ENCODE measurements at regions not wholly inside any gene's neighbourhood (a gene's known extent, or its start where the extent isn't known, plus 50 kb on each side); places are given as distances from the start of the nearest gene placed in this dataset.

GRCh38 chr13:58999851-59000250 is 1163.9 kb downstream of the DIAPH3 start:
- H3K27ac Mint-ChIP-seq, result no peak overlapping the region
- no peak overlapping the region for H3K4me3 Mint-ChIP-seq
- H3K4me3 ChIP-seq (ENCODE audit: low read depth, low read length), result no peak overlapping the region
- H3K9me3 Mint-ChIP-seq, result peaks cover 0 to 8% (median 0%) of the 10 kb centered on the region in 7 donors
- H3K27me3 Mint-ChIP-seq, result no peaks in the 10 kb centered on the region
- H3K9me3 ChIP-seq (ENCODE audit: control insufficient read depth in 2 of 2, low read length in 2 of 2), result no peaks in the 10 kb centered on the region
- ATAC-seq (ENCODE audit: low read depth in 2 of 2) (no peak), DNase-seq (no peak)
- H3K27me3 ChIP-seq (ENCODE audit: control insufficient read depth, insufficient read depth, low read length), result no peaks in the 10 kb centered on the region
- no peaks in the 10 kb centered on the region for H3K36me3 Mint-ChIP-seq
- H3K4me1 Mint-ChIP-seq, result no peaks in the 10 kb centered on the region
- H3K4me1 ChIP-seq (ENCODE audit: control insufficient read depth, insufficient read depth, low read length, poor library complexity, severe bottlenecking), result no peaks in the 10 kb centered on the region
- no peak overlapping the region for H3K27ac ChIP-seq (ENCODE audit: insufficient read depth, low read length, poor library complexity, severe bottlenecking)
- no peaks in the 10 kb centered on the region for H3K36me3 ChIP-seq (ENCODE audit: control insufficient read depth, insufficient read depth, low read length)

GRCh38 chr13:59000770-59001169 is 1163.0 kb downstream of the DIAPH3 start:
- no peaks in the 10 kb centered on the region for H3K27me3 Mint-ChIP-seq
- no peak overlapping the region for H3K27ac ChIP-seq (ENCODE audit: insufficient read depth, low read length, poor library complexity, severe bottlenecking)
- ATAC-seq (ENCODE audit: low read depth in 2 of 2), result no peak

GRCh38 chr13:59012731-59013130 is 1151.0 kb downstream of the DIAPH3 start:
- Mint-ChIP-seq H3K27me3 (no peaks in the 10 kb centered on the region), H3K9me3 (peaks cover 0 to 6% (median 3%) of the 10 kb centered on the region in 7 donors), H3K4me1 (no peaks in the 10 kb centered on the region), H3K36me3 (no peaks in the 10 kb centered on the region), H3K4me3 (no peak overlapping the region), H3K27ac (no peak overlapping the region)
- no peak overlapping the region for H3K27ac ChIP-seq (ENCODE audit: insufficient read depth, low read length, poor library complexity, severe bottlenecking)
- DNase-seq, result no peak
- no peaks in the 10 kb centered on the region for H3K36me3 ChIP-seq (ENCODE audit: control insufficient read depth, insufficient read depth, low read length)
- H3K9me3 ChIP-seq (ENCODE audit: control insufficient read depth in 2 of 2, low read length in 2 of 2), result no peaks in the 10 kb centered on the region
- no peak overlapping the region for H3K4me3 ChIP-seq (ENCODE audit: low read depth, low read length)
- H3K4me1 ChIP-seq (ENCODE audit: control insufficient read depth, insufficient read depth, low read length, poor library complexity, severe bottlenecking), result no peaks in the 10 kb centered on the region
- no peaks in the 10 kb centered on the region for H3K27me3 ChIP-seq (ENCODE audit: control insufficient read depth, insufficient read depth, low read length)
- no peak for ATAC-seq (ENCODE audit: low read depth in 2 of 2)

More at GRCh38 chr13:59000770-59001169, 1163.0 kb downstream of the DIAPH3 start:
- no peak overlapping the region for H3K27ac Mint-ChIP-seq
- Histone ChIP-seq H3K4me3 (ENCODE audit: low read depth, low read length) (no peak overlapping the region), H3K36me3 (ENCODE audit: control insufficient read depth, insufficient read depth, low read length) (no peaks in the 10 kb centered on the region), H3K4me1 (ENCODE audit: control insufficient read depth, insufficient read depth, low read length, poor library complexity, severe bottlenecking) (no peaks in the 10 kb centered on the region), H3K27me3 (ENCODE audit: control insufficient read depth, insufficient read depth, low read length) (no peaks in the 10 kb centered on the region), H3K9me3 (ENCODE audit: control insufficient read depth in 2 of 2, low read length in 2 of 2) (no peaks in the 10 kb centered on the region)
- H3K9me3 Mint-ChIP-seq, result peaks cover 0 to 9% (median 0%) of the 10 kb centered on the region in 7 donors
- no peak overlapping the region for H3K4me3 Mint-ChIP-seq
- H3K4me1 Mint-ChIP-seq, result no peaks in the 10 kb centered on the region
- no peaks in the 10 kb centered on the region for H3K36me3 Mint-ChIP-seq
- DNase-seq, result no peak

- DNase-seq (no peak), ATAC-seq (ENCODE audit: low read depth in 2 of 2) (no peak)
- Mint-ChIP-seq H3K27me3 (no peaks in the 10 kb centered on the region), H3K9me3 (peaks cover 0 to 12% (median 4%) of the 10 kb centered on the region in 7 donors), H3K4me1 (no peaks in the 10 kb centered on the region), H3K27ac (no peak overlapping the region), H3K36me3 (no peaks in the 10 kb centered on the region), H3K4me3 (no peak overlapping the region)
- Histone ChIP-seq H3K27me3 (ENCODE audit: control insufficient read depth, insufficient read depth, low read length) (no peaks in the 10 kb centered on the region), H3K4me3 (ENCODE audit: low read depth, low read length) (no peak overlapping the region), H3K36me3 (ENCODE audit: control insufficient read depth, insufficient read depth, low read length) (no peaks in the 10 kb centered on the region), H3K27ac (ENCODE audit: insufficient read depth, low read length, poor library complexity, severe bottlenecking) (no peak overlapping the region), H3K9me3 (ENCODE audit: control insufficient read depth in 2 of 2, low read length in 2 of 2) (no peaks in the 10 kb centered on the region), H3K4me1 (ENCODE audit: control insufficient read depth, insufficient read depth, low read length, poor library complexity, severe bottlenecking) (no peaks in the 10 kb centered on the region)
Measured at GRCh38 chr13:59016250-59016649, 1147.5 kb downstream of the DIAPH3 start.

- H3K27me3 ChIP-seq (ENCODE audit: control insufficient read depth, insufficient read depth, low read length), result no peaks in the 10 kb centered on the region
- DNase-seq (no peak), ATAC-seq (ENCODE audit: low read depth in 2 of 2) (no peak)
- H3K4me1 ChIP-seq (ENCODE audit: control insufficient read depth, insufficient read depth, low read length, poor library complexity, severe bottlenecking), result no peaks in the 10 kb centered on the region
- no peak overlapping the region for H3K27ac ChIP-seq (ENCODE audit: insufficient read depth, low read length, poor library complexity, severe bottlenecking)
- H3K4me1 Mint-ChIP-seq, result no peaks in the 10 kb centered on the region
- no peaks in the 10 kb centered on the region for H3K36me3 ChIP-seq (ENCODE audit: control insufficient read depth, insufficient read depth, low read length)
- H3K27ac Mint-ChIP-seq, result no peak overlapping the region
- no peak overlapping the region for H3K4me3 Mint-ChIP-seq
- no peaks in the 10 kb centered on the region for H3K27me3 Mint-ChIP-seq
- H3K4me3 ChIP-seq (ENCODE audit: low read depth, low read length), result no peak overlapping the region
- H3K36me3 Mint-ChIP-seq, result no peaks in the 10 kb centered on the region
- H3K9me3 Mint-ChIP-seq, result peaks cover 0 to 11% (median 0%) of the 10 kb centered on the region in 7 donors
- H3K9me3 ChIP-seq (ENCODE audit: control insufficient read depth in 2 of 2, low read length in 2 of 2), result no peaks in the 10 kb centered on the region
Measured at GRCh38 chr13:59024434-59024833, 1139.3 kb downstream of the DIAPH3 start.

GRCh38 chr13:59034198-59034597 is 1129.5 kb downstream of the DIAPH3 start:
- H3K27ac Mint-ChIP-seq, result peak overlapping the region in 1 of 3 donors; percentile 33
- H3K36me3 Mint-ChIP-seq, result no peaks in the 10 kb centered on the region
- H3K27me3 ChIP-seq (ENCODE audit: control insufficient read depth, insufficient read depth, low read length), result no peaks in the 10 kb centered on the region
- H3K27me3 Mint-ChIP-seq, result no peaks in the 10 kb centered on the region
- no peak overlapping the region for H3K27ac ChIP-seq (ENCODE audit: insufficient read depth, low read length, poor library complexity, severe bottlenecking)
- H3K9me3 ChIP-seq (ENCODE audit: control insufficient read depth in 2 of 2, low read length in 2 of 2), result no peaks in the 10 kb centered on the region
- ATAC-seq (ENCODE audit: low read depth in 2 of 2) (no peak), DNase-seq (no peak)
- no peaks in the 10 kb centered on the region for H3K4me1 Mint-ChIP-seq
- H3K4me3 Mint-ChIP-seq, result no peak overlapping the region
- peaks cover 0 to 11% (median 4%) of the 10 kb centered on the region in 7 donors for H3K9me3 Mint-ChIP-seq
- H3K4me3 ChIP-seq (ENCODE audit: low read depth, low read length), result no peak overlapping the region
- H3K4me1 ChIP-seq (ENCODE audit: control insufficient read depth, insufficient read depth, low read length, poor library complexity, severe bottlenecking), result no peaks in the 10 kb centered on the region
- H3K36me3 ChIP-seq (ENCODE audit: control insufficient read depth, insufficient read depth, low read length), result no peaks in the 10 kb centered on the region

GRCh38 chr13:59038824-59039223 is 1124.9 kb downstream of the DIAPH3 start:
- Mint-ChIP-seq H3K4me3 (no peak overlapping the region), H3K27ac (no peak overlapping the region), H3K9me3 (peaks cover 0 to 13% (median 5%) of the 10 kb centered on the region in 7 donors), H3K4me1 (no peaks in the 10 kb centered on the region), H3K27me3 (no peaks in the 10 kb centered on the region), H3K36me3 (no peaks in the 10 kb centered on the region)
- H3K27me3 ChIP-seq (ENCODE audit: control insufficient read depth, insufficient read depth, low read length), result no peaks in the 10 kb centered on the region
- H3K9me3 ChIP-seq (ENCODE audit: control insufficient read depth in 2 of 2, low read length in 2 of 2), result no peaks in the 10 kb centered on the region
- no peak overlapping the region for H3K4me3 ChIP-seq (ENCODE audit: low read depth, low read length)
- ATAC-seq (ENCODE audit: low read depth in 2 of 2) (no peak), DNase-seq (no peak)
- no peaks in the 10 kb centered on the region for H3K4me1 ChIP-seq (ENCODE audit: control insufficient read depth, insufficient read depth, low read length, poor library complexity, severe bottlenecking)
- no peaks in the 10 kb centered on the region for H3K36me3 ChIP-seq (ENCODE audit: control insufficient read depth, insufficient read depth, low read length)
- no peak overlapping the region for H3K27ac ChIP-seq (ENCODE audit: insufficient read depth, low read length, poor library complexity, severe bottlenecking)

- H3K27me3 Mint-ChIP-seq, result no peaks in the 10 kb centered on the region
- Histone ChIP-seq H3K27me3 (ENCODE audit: control insufficient read depth, insufficient read depth, low read length) (no peaks in the 10 kb centered on the region), H3K4me3 (ENCODE audit: low read depth, low read length) (no peak overlapping the region), H3K4me1 (ENCODE audit: control insufficient read depth, insufficient read depth, low read length, poor library complexity, severe bottlenecking) (no peaks in the 10 kb centered on the region), H3K9me3 (ENCODE audit: control insufficient read depth in 2 of 2, low read length in 2 of 2) (no peaks in the 10 kb centered on the region), H3K36me3 (ENCODE audit: control insufficient read depth, insufficient read depth, low read length) (no peaks in the 10 kb centered on the region), H3K27ac (ENCODE audit: insufficient read depth, low read length, poor library complexity, severe bottlenecking) (no peak overlapping the region)
- ATAC-seq (ENCODE audit: low read depth in 2 of 2), result no peak
- DNase-seq, result no peak
- no peak overlapping the region for H3K4me3 Mint-ChIP-seq
- no peaks in the 10 kb centered on the region for H3K4me1 Mint-ChIP-seq
- H3K36me3 Mint-ChIP-seq, result no peaks in the 10 kb centered on the region
- H3K9me3 Mint-ChIP-seq, result peaks cover 0 to 12% (median 2%) of the 10 kb centered on the region in 7 donors
- no peak overlapping the region for H3K27ac Mint-ChIP-seq
Measured at GRCh38 chr13:59043016-59043415, 1120.7 kb downstream of the DIAPH3 start.
